ENCODE measurements at regions not wholly inside any gene's neighbourhood (a gene's known extent, or its start where the extent isn't known, plus 50 kb on each side); places are given as distances from the start of the nearest gene placed in this dataset.

DNA sequence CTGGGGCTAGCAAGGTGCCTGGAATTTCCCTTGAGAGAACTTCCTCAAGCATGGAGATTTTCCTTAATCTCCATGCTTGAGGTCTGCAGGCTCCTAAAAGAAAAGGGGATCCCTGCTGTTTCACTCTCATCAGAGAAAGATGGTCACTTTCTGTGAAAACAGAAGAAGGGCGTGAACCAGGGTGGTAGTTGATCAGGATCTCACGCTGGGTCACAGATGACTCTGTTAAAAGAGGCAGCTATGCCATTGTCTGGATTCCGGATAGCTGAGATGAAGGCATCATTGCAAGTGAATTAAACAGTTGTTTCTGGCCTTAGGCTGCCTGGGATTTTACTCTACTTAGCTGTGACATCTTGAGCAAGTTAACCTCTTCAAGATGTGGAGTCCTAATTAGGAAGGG lies 525.9 kb downstream of the TYW1 start:
- no peak overlapping the region for H3K4me3 ChIP-seq (ENCODE audit: low read depth, low read length)
- TF ChIP-seq, protein P1, sequence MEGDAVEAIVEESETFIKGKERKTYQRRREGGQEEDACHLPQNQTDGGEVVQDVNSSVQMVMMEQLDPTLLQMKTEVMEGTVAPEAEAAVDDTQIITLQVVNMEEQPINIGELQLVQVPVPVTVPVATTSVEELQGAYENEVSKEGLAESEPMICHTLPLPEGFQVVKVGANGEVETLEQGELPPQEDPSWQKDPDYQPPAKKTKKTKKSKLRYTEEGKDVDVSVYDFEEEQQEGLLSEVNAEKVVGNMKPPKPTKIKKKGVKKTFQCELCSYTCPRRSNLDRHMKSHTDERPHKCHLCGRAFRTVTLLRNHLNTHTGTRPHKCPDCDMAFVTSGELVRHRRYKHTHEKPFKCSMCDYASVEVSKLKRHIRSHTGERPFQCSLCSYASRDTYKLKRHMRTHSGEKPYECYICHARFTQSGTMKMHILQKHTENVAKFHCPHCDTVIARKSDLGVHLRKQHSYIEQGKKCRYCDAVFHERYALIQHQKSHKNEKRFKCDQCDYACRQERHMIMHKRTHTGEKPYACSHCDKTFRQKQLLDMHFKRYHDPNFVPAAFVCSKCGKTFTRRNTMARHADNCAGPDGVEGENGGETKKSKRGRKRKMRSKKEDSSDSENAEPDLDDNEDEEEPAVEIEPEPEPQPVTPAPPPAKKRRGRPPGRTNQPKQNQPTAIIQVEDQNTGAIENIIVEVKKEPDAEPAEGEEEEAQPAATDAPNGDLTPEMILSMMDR (IDR thresholded peaks at IDR 0.05; ENCODE audit: low read depth, low read length): no peak

DNA sequence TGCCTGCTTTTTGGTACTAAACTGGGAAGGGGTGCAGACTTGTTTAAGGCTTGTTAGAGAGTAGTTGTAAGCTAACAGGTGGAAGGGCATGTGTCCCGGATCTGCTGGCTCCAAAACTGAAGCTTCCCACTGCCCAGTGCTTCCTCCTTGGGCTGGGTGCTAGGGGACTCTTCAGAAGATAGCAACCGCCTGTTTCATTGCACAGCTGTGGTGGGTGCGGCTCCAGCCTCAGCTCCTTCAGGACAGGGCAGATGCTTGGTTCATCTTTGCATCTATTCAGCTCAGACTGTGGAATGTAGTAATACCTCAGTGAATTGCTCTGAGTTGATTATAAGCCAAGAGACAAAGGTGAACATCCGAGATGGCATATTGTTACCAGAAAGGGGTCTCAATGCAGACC lies 527.1 kb downstream of the TYW1 start:
- TF ChIP-seq, protein P1 (IDR thresholded peaks at IDR 0.05; ENCODE audit: low read depth, low read length): no peak
- H3K4me3 ChIP-seq (ENCODE audit: low read depth, low read length): no peak overlapping the region

DNA sequence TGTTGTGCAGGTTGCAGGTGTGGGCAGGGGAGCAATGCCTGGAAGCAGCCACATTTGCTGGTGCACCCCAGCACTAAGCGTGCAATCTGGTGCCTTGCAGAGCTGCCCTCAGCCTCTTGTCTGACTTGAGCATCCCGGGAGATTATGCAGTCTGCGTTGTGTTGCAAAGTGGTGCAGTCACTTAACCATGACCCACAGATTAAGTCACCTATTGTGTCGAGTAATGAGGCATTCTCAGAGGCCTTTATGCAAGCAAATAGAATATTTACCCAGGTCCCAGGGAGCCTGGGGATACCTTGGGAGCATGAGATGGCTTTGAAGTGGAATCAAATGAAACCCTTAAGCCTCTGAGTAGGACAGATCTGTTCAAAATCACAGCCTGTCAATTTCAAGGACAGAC lies 529.0 kb downstream of the TYW1 start:
- H3K4me3 ChIP-seq (ENCODE audit: low read depth, low read length): no peak overlapping the region
- TF ChIP-seq, protein P1 (IDR thresholded peaks at IDR 0.05; ENCODE audit: low read depth, low read length): no peak

DNA sequence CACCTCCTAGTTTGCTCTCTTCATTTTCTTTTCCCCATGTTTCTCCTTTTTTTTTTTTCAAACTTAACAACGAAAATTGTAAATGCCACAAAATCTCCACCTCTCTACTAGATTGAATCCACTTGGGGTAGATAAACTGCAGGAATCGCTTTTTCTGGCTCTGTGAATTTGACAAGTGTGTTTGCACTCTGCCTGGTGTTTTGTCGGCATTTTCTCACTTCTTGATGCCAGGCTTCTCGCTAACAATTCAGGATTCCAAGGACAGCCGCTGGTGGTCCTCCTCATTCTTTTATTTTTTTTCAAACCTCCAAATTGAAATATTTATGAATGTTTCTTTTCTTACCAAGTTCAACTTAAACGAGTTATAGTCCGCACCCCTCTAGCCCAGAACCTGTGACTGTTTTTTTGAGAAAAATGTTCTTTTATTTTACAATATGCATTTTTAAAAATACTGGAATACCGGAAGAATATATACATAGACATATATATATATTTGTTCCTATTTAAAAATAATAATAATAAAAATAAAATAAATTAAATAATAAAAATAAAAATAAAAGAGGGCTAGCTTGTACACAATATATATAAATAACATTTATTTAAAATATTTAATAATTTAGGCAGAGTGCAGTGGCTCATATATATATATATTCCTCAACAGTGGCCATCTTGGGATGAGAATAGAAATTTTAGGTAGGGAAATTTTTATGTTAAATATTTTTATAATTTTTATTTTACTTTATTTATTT lies 538.8 kb downstream of the TYW1 start:
- TF ChIP-seq, protein P1 (IDR thresholded peaks at IDR 0.05; ENCODE audit: low read depth, low read length): no peak
- no peak overlapping the region for H3K4me3 ChIP-seq (ENCODE audit: low read depth, low read length)

DNA sequence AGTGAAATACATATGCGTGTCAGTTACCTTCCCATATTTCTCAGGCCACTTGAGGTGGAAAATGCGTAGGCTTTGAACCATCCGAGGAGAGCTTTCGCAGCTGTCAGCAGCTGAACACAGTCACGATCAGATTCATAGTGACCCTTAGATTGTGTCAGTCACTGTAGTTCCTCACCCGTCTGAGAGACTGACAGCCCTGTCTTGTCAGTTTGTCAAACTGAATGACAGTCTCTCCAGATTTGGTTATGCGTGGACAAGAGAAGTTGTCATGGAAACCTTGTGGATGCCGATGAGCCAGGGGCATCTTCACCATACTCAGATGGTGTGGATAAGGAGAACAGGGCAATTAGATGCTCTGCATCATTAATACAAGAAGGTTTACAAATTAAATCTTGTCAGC lies 546.3 kb downstream of the TYW1 start:
- no peak overlapping the region for H3K4me3 ChIP-seq (ENCODE audit: low read depth, low read length)
- TF ChIP-seq, protein P1 (IDR thresholded peaks at IDR 0.05; ENCODE audit: low read depth, low read length): no peak

DNA sequence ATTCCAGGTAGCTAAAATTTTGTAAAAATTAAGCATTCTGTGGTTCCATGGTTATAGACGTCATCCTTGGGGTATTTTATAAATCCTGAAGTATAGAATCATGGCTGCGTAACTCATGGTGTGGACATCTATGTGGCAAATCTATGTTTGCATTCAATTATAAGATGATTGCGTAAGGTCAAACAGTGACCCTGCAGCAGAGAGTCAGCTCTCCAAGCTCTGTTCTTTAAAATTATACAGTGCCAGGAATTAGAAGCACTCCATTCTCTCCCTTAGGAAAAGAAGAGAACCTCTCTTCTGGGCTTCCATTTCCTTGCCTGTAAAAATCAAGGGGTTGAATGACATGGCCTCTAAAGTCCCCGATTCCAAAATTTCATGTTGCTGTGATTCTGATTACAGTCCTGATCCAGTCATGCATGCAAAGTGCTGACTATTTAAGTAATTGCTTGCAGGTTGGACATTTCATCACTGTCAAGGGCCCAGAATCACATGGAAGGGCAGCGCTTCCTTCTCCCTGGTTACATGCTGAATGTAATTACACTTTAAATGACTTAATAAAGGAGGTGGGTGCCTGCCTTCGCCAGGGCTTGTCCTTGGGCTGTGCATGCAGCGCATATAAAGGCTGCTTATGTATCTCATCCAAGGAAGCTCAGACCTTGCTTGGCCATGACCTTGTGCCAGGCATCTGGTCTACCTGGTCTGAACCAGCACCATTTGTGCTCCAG lies 550.7 kb downstream of the TYW1 start:
- TF ChIP-seq, protein P1 (IDR thresholded peaks at IDR 0.05; ENCODE audit: low read depth, low read length): no peak
- H3K4me3 ChIP-seq (ENCODE audit: low read depth, low read length): no peak overlapping the region

DNA sequence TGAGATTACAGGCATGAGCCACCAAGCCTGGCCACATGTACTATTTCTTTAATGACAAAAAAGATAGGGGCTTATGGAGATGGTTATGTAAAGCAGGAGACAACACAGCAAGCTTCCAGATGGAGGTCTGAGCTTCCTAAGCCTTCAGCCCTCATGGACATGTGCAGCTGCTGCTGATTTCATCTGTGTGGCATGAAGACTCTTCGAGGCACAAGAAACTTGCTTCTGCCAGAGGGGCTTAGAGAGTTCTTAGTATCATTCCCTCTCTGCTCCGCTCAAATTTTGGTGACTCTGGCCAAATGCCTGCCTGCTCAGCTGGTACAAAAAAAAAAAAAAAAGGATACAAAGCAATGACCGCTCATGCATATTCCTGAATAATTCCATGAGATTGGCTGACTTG lies 552.5 kb downstream of the TYW1 start:
- TF ChIP-seq, protein P1 (IDR thresholded peaks at IDR 0.05; ENCODE audit: low read depth, low read length): no peak

More for the DNA sequence above, 552.5 kb downstream of the TYW1 start:
- H3K4me3 ChIP-seq (ENCODE audit: low read depth, low read length): no peak overlapping the region
